ENCODE measurements at regions not wholly inside any gene's neighbourhood (a gene's known extent, or its start where the extent isn't known, plus 50 kb on each side); places are given as distances from the start of the nearest gene placed in this dataset.

GRCh38 chr10:61298194-61298593 is 155.0 kb downstream of the TMEM26 start:
- DNase-seq (ENCODE audit: low read depth, low spot score) (no peak), FAIRE-seq (no peak)
- H3K36me3 ChIP-seq (ENCODE audit: control insufficient read depth in 2 of 2, extremely low read depth in 1 of 2, insufficient read depth in 2 of 2, low read length in 2 of 2): no peaks in the 10 kb centered on the region
- no peak overlapping the region for H3K9ac ChIP-seq (ENCODE audit: control insufficient read depth, extremely low read depth, insufficient read depth, low read length)
- H3K27ac ChIP-seq (ENCODE audit: control insufficient read depth, insufficient read depth, low read length): no peak overlapping the region
- H2AFZ ChIP-seq (ENCODE audit: control insufficient read depth, low read length): no peak overlapping the region
- H3K9me3 ChIP-seq (ENCODE audit: control insufficient read depth, low read depth, low read length): no peaks in the 10 kb centered on the region
- H4K20me1 ChIP-seq (ENCODE audit: control insufficient read depth, extremely low read depth, insufficient read depth, low read length): no peaks in the 10 kb centered on the region
- no peaks in the 10 kb centered on the region for H3K27me3 ChIP-seq (ENCODE audit: control insufficient read depth, extremely low read depth, insufficient read depth, low read length)
- TF ChIP-seq CTCF (optimal IDR thresholded peaks at IDR 0.05 in 1 of 3, IDR thresholded peaks at IDR 0.05 in 1 of 3, conservative IDR thresholded peaks at IDR 0.05 in 1 of 3; ENCODE audit: extremely low read depth in 1 of 3, insufficient read depth in 2 of 3, low read length in 3 of 3) (no peak), EZH2 (IDR thresholded peaks at IDR 0.05; ENCODE audit: low read length) (no peak)
- H3K4me2 ChIP-seq (ENCODE audit: control insufficient read depth, extremely low read depth, insufficient read depth, low read depth, low read length): no peak overlapping the region
- H3K79me2 ChIP-seq (ENCODE audit: control insufficient read depth, insufficient read depth, low read length): no peaks in the 10 kb centered on the region
- no peaks in the 10 kb centered on the region for H3K9me1 ChIP-seq (ENCODE audit: control insufficient read depth, extremely low read depth, insufficient read depth, low read length)
- H3K4me1 ChIP-seq (ENCODE audit: control insufficient read depth, extremely low read depth, insufficient read depth, low read length): no peaks in the 10 kb centered on the region
- dilution Hi-C loops (cut with MboI; ENCODE audit: extremely low pct_ligation_motif_present, low sequenced_read_pairs): no loop called here
- no peak overlapping the region for H3K4me3 ChIP-seq (ENCODE audit: control insufficient read depth in 2 of 3, extremely low read depth in 1 of 3, insufficient read depth in 2 of 3, low read depth in 1 of 3, low read length in 3 of 3)

- TF ChIP-seq CTCF (optimal IDR thresholded peaks at IDR 0.05 in 1 of 3, IDR thresholded peaks at IDR 0.05 in 1 of 3, conservative IDR thresholded peaks at IDR 0.05 in 1 of 3; ENCODE audit: extremely low read depth in 1 of 3, insufficient read depth in 2 of 3, low read length in 3 of 3) (no peak), EZH2 (IDR thresholded peaks at IDR 0.05; ENCODE audit: low read length) (no peak)
- Histone ChIP-seq H2AFZ (ENCODE audit: control insufficient read depth, low read length) (no peak overlapping the region), H3K9me1 (ENCODE audit: control insufficient read depth, extremely low read depth, insufficient read depth, low read length) (no peaks in the 10 kb centered on the region), H3K9me3 (ENCODE audit: control insufficient read depth, low read depth, low read length) (no peaks in the 10 kb centered on the region), H3K79me2 (ENCODE audit: control insufficient read depth, insufficient read depth, low read length) (no peaks in the 10 kb centered on the region), H3K36me3 (ENCODE audit: control insufficient read depth in 2 of 2, extremely low read depth in 1 of 2, insufficient read depth in 2 of 2, low read length in 2 of 2) (no peaks in the 10 kb centered on the region), H3K4me2 (ENCODE audit: control insufficient read depth, extremely low read depth, insufficient read depth, low read depth, low read length) (no peak overlapping the region), H3K9ac (ENCODE audit: control insufficient read depth, extremely low read depth, insufficient read depth, low read length) (no peak overlapping the region), H3K27ac (ENCODE audit: control insufficient read depth, insufficient read depth, low read length) (no peak overlapping the region), H4K20me1 (ENCODE audit: control insufficient read depth, extremely low read depth, insufficient read depth, low read length) (no peaks in the 10 kb centered on the region), H3K27me3 (ENCODE audit: control insufficient read depth, extremely low read depth, insufficient read depth, low read length) (no peaks in the 10 kb centered on the region), H3K4me1 (ENCODE audit: control insufficient read depth, extremely low read depth, insufficient read depth, low read length) (no peaks in the 10 kb centered on the region), H3K4me3 (ENCODE audit: control insufficient read depth in 2 of 3, extremely low read depth in 1 of 3, insufficient read depth in 2 of 3, low read depth in 1 of 3, low read length in 3 of 3) (no peak overlapping the region)
- DNase-seq (ENCODE audit: low read depth, low spot score) (no peak), FAIRE-seq (no peak)
- dilution Hi-C loops (cut with MboI; ENCODE audit: extremely low pct_ligation_motif_present, low sequenced_read_pairs): no loop called here
Observed at GRCh38 chr10:61296161-61296560, 157.0 kb downstream of the TMEM26 start.

Measured in keratinocyte (primary cell).